ENCODE measurements at regions not wholly inside any gene's neighbourhood (a gene's known extent, or its start where the extent isn't known, plus 50 kb on each side); places are given as distances from the start of the nearest gene placed in this dataset.
"Not testable (repeated sequence)": the region's sequence is repeated elsewhere in the genome, so short reads cannot be mapped to it uniquely, and the experiment has no call there.

- peak in 4 of 10 donors; percentile 17 to 67 (median 41) for DNase-seq
- intact Hi-C loops (cut with DNase I), result no loop called here
Measured at GRCh38 chr7:1298931-1299885, 66.5 kb downstream of the UNCX start.

DNA sequence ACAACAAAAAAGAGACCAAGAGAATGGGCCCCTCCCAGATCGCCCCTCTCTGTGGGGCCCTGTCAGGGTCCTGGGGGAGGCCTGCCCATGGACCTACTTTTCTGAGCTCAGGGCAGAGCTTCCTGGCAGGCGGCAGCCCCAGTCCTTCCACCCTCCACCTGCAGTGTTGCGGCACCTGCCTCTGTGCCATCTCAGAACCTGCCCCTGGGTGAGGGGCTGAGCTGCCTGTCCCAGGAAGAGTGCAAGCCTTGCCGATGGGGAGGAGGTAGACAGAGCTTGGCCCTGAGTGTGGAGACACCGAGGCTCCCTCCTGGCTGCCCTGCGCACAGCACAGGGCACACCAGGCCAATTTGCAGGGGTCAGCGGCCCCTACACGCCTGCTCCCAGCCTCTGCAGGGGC is 67.5 kb downstream of the UNCX start:
- peak in 4 of 10 donors; percentile 25 to 74 (median 50) for DNase-seq
- intact Hi-C loops (cut with DNase I), result no loop called here

- intact Hi-C loops (cut with DNase I), result no loop called here
- peak in 4 of 10 donors; percentile 12 to 71 (median 56) for DNase-seq
Measured at GRCh38 chr7:1300636-1301035, 68.0 kb downstream of the UNCX start.

DNA sequence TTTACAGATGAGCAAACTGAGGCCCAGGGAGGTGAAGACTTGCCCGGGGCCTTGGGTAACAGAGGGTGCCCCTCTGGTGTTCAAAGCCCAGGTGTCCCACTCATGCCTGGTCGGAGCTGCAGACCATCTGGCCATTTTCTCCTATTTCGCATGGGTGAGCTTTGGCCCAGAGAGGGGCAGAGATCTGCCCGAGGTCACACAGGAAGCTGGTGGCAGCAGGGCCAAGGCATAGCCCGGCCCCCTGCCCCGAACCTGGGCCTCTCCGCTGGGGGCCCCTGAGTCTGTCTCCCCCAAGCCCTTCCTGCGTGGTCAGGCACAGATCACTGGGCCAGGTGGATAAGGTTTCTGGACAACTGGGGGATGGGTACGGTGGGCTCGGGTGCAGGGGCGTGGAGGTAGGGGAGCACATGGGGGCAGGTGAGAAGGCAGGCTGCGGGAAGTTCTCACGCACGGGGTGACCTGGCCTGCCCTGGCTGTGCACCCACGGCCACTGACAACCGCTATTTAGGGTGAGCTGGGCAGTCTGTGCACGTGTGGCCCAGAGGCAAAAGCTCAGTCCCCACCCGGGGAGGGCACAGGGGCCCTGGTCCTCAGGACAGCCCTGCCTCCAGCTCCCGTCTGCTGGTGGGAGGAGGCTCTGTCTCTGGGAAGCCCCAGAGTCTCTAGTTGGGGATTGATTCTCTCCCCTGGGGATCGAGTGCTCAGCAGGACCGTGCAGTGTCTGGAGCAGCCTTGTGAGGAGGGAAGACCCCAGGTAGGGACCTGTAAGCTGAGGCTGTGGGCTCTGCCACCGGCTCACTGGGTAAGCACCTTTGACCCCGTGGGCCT is 68.6 kb downstream of the UNCX start:
- intact Hi-C loops (cut with DNase I), result no loop called here
- DNase-seq, result peak in 4 of 10 donors; percentile 19 to 73 (median 45)

- DNase-seq, result peak in 4 of 10 donors; percentile 5 to 69 (median 46)
- intact Hi-C loops (cut with DNase I), result no loop called here
Measured at GRCh38 chr7:1301882-1302251, 69.2 kb downstream of the UNCX start.

GRCh38 chr7:1302936-1303335 is 70.3 kb downstream of the UNCX start:
- intact Hi-C loops (cut with DNase I), result no loop called here
- DNase-seq, result peak in 3 of 10 donors; percentile 5 to 52 (median 33)

DNA sequence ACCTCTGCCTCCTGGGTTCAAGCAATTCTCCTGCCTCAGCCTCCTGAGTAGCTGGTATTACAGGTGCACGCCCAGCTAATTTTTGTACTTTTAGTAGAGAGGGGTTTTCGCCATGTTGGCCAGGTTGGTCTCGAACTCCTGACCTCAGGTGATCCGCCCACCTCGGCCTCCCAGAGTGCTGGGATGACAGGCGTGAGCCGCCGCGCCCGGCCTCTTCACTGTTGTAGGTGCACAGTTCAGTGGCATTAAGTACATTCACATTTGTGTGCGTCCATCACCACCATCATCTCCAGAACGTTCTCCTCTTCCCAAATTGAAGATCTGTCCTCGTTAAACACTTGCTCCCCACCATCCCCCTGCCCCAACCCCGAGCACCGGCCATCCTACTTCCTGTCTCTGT is 71.3 kb downstream of the UNCX start:
- DNase-seq, result peak in 4 of 10 donors; percentile 11 to 63 (median 38)
- intact Hi-C loops (cut with DNase I), result not testable (repeated sequence)

DNA sequence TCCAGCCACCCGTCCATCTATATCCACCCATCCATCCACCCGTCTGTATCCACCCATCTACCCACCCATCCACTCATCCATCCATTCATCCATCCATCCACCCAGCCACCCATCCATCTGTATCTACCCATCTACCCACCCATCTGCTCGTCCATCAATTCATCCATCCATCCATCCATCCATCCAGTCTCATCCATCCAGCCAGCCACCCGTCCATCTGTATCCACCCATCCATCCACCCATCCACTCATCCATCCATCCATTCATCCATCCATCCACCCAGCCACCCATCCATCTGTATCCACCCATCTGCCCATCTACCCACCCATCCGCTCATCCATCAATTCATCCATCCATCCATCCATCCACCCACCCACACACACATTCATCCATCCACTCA is 73.2 kb downstream of the UNCX start:
- DNase-seq, result peak in 2 of 10 donors; percentile 8 to 18
- intact Hi-C loops (cut with DNase I), result no loop called here

GRCh38 chr7:1307828-1308227 is 75.2 kb downstream of the UNCX start:
- intact Hi-C loops (cut with DNase I), result no loop called here
- DNase-seq, result peak in 1 of 10 donors; percentile 19

GRCh38 chr7:1309290-1309689 is 76.6 kb downstream of the UNCX start:
- no peak for DNase-seq
- intact Hi-C loops (cut with DNase I), result no loop called here

DNA sequence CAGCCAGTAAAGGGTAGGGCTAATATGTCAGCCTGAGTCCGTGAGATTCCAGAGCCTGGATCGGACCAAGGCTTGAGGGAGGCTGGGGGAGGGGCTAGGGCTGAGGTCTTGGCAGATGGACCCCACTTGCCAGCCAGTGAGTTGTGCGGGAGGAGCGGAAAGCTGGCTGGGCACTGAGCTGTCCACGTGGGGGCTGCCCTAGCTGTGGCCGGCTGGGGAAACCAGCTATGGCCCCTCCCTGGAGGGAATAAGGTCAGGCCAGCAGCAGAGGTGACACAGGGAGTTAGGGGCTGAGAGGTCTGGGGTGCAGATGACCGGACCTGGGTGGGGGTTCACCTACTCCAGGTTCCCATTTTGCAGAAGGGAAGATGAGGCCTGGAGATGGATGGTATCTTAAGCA is 77.3 kb downstream of the UNCX start:
- peak in 2 of 10 donors; percentile 49 to 53 for DNase-seq
- intact Hi-C loops (cut with DNase I), result no loop called here

DNA sequence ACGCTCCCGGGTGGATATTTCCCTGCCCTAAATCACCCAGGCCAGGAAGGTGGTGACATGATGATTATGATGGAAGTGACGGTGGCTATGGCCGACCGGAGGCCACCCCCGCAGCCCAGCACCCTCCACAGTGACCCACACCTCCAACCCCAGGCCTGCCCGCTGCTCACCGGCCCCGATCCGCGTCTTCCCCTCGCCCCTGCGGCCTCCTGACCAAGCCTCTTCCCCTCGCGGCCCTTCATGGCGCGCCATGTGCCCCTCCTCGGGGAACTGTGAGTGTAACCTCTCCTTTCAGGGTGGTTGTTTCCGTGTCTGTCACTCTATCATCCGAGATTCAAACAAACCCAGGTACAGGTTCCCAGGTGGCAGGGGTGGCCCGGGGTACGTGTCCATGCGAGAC is 78.3 kb downstream of the UNCX start:
- intact Hi-C loops (cut with DNase I), result no loop called here
- DNase-seq, result peak in 2 of 10 donors; percentile 53 to 78

DNA sequence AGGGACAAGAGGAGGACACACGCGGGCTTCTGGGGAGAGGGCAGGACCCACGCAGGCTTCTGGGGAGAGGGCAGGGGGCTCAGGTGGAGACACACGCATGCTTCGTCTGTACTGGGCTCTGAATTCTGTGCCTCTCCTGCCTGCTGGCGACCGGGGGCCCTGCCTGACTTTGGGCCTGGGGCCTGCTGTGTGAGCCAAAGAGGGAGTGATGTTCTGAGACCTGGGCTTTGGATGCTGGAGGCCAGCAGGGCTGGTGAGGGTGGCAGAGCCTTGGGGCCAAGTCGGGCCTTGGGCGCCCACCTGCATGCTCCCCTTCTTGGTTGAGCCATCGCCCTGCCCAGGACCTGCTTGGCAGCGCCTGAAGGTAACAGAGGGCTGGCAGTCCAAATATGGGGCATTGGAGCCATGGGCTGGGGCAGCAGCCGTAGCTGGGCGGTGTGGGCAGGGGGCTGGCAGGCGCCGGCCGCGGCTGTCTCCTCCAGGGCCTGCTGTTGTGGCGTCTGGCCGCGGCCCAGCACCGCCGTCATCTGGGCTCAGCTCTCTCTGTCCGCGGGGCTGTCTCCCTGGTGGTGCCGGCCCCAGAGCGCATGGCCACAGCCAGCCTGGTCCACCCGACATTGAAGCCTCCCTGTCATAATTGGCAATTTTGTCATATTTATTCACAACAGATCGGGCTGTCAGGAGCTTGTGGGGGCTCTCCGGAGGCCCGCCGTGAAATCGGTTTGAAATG is 78.9 kb downstream of the UNCX start:
- intact Hi-C loops (cut with DNase I), result no loop called here

GRCh38 chr7:1312136-1313070 is 79.7 kb downstream of the UNCX start:
- DNase-seq, result peak in 3 of 10 donors; percentile 68 to 76 (median 74)
- intact Hi-C loops (cut with DNase I), result no loop called here

More for the DNA sequence above, 78.9 kb downstream of the UNCX start:
- peak in 3 of 10 donors; percentile 61 to 75 (median 65) for DNase-seq

DNA sequence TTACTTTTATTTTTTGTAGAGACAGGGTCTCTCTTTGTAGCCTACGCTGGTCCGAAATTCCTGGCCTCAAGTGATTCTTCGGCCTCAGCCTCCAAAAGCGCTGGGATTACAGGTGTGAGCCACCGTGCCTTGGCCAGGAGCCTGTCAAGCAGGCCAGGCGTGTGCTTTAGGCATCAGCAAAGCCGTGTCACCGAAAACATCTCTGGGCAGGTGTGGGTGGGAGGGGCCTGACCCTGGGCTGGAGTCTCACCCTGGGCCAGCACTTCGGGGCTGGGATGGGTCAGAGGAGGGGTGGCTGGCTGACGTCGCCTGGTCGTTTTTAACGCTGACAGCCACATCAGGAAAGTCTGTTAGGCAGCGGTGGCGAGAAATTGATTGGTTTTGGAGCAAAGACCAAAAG is 80.9 kb downstream of the UNCX start:
- peak in 3 of 10 donors; percentile 38 to 47 (median 38) for DNase-seq
- intact Hi-C loops (cut with DNase I), result no loop called here

GRCh38 chr7:1314021-1314907 is 81.6 kb downstream of the UNCX start:
- intact Hi-C loops (cut with DNase I), result no loop called here
- peak in 3 of 10 donors; percentile 51 to 74 (median 69) for DNase-seq

DNA sequence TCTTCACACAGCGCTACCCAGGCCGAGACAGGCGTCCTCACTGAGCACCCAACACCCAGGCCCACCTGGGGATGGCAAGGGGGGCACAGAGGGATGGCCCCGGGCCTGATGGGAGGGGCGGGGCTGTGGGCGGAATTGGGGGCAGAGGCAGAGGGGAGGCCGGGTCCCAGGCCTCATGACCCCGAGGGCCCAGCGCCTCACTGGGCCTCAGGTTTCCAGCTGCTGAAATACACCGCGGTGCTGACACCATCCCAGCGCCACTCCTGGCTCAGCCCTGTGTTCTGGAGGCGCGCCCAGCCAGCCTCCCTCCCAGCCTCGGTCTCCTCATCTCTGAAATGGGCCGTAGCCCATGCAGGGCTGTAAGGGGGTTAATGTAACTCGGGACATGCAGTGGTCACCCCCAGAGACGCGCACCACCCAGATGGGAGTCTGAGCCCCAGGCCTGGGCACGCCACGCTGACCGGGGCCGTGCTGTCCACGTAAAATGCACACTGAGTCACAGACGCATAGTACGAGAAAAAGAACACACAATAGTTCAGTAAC is 82.3 kb downstream of the UNCX start:
- intact Hi-C loops (cut with DNase I), result no loop called here
- peak in 3 of 10 donors; percentile 54 to 63 (median 58) for DNase-seq

- DNase-seq, result peak in 3 of 10 donors; percentile 36 to 70 (median 44)
- intact Hi-C loops (cut with DNase I), result no loop called here
Measured at GRCh38 chr7:1316086-1316485, 83.4 kb downstream of the UNCX start.
